ENCODE measurements at regions not wholly inside any gene's neighbourhood (a gene's known extent, or its start where the extent isn't known, plus 50 kb on each side); places are given as distances from the start of the nearest gene placed in this dataset.
"Not testable (repeated sequence)": the region's sequence is repeated elsewhere in the genome, so short reads cannot be mapped to it uniquely, and the experiment has no call there.

GRCh38 chr20:26154224-26154623 lies 457.6 kb upstream of the ZNF337 start:
- H3K79me2 ChIP-seq (ENCODE audit: insufficient read depth, low read length), result no peaks in the 10 kb centered on the region
- H3K4me1 ChIP-seq (ENCODE audit: insufficient read depth, low read length), result no peaks in the 10 kb centered on the region
- H2AFZ ChIP-seq (ENCODE audit: low read length), result no peak overlapping the region
- no peaks in the 10 kb centered on the region for H3K9me3 ChIP-seq (ENCODE audit: low read depth, low read length)
- no peak overlapping the region for H3K4me3 ChIP-seq (ENCODE audit: insufficient read depth, low read length)
- H3K4me2 ChIP-seq (ENCODE audit: insufficient read depth, low read length), result no peak overlapping the region
- no peaks in the 10 kb centered on the region for H3K36me3 ChIP-seq (ENCODE audit: insufficient read depth, low read length)
- H4K20me1 ChIP-seq (ENCODE audit: insufficient read depth, low read length), result no peaks in the 10 kb centered on the region
- H3K27ac ChIP-seq (ENCODE audit: low read depth, low read length), result no peak overlapping the region
- DNase-seq (ENCODE audit: insufficient read length, low spot score, missing footprints), result no peak
- H3K27me3 ChIP-seq (ENCODE audit: insufficient read depth, low read length), result no peaks in the 10 kb centered on the region
- TF ChIP-seq CTCF (IDR thresholded peaks at IDR 0.05; ENCODE audit: extremely low read depth, low read depth, low read length), result no peak

- Histone ChIP-seq H3K27me3 (ENCODE audit: insufficient read depth, low read length) (no peaks in the 10 kb centered on the region), H3K4me2 (ENCODE audit: insufficient read depth, low read length) (no peak overlapping the region), H3K79me2 (ENCODE audit: insufficient read depth, low read length) (no peaks in the 10 kb centered on the region)
Measured at GRCh38 chr20:26135325-26136110, 438.9 kb upstream of the ZNF337 start.

GRCh38 chr20:26134606-26135005 lies 438.0 kb upstream of the ZNF337 start:
- Histone ChIP-seq H3K4me3 (ENCODE audit: insufficient read depth, low read length) (no peak overlapping the region), H3K79me2 (ENCODE audit: insufficient read depth, low read length) (no peaks in the 10 kb centered on the region), H3K4me2 (ENCODE audit: insufficient read depth, low read length) (no peak overlapping the region), H3K4me1 (ENCODE audit: insufficient read depth, low read length) (no peaks in the 10 kb centered on the region), H3K36me3 (ENCODE audit: insufficient read depth, low read length) (no peaks in the 10 kb centered on the region), H3K9me3 (ENCODE audit: low read depth, low read length) (no peaks in the 10 kb centered on the region), H2AFZ (ENCODE audit: low read length) (no peak overlapping the region), H4K20me1 (ENCODE audit: insufficient read depth, low read length) (no peaks in the 10 kb centered on the region), H3K27ac (ENCODE audit: low read depth, low read length) (no peak overlapping the region), H3K27me3 (ENCODE audit: insufficient read depth, low read length) (no peaks in the 10 kb centered on the region)
- no peak for DNase-seq (ENCODE audit: insufficient read length, low spot score, missing footprints)
- no peak for TF ChIP-seq CTCF (IDR thresholded peaks at IDR 0.05; ENCODE audit: extremely low read depth, low read depth, low read length)

More at GRCh38 chr20:26135325-26136110, 438.9 kb upstream of the ZNF337 start:
- H4K20me1 ChIP-seq (ENCODE audit: insufficient read depth, low read length), result no peaks in the 10 kb centered on the region
- no peak overlapping the region for H2AFZ ChIP-seq (ENCODE audit: low read length)
- no peak overlapping the region for H3K27ac ChIP-seq (ENCODE audit: low read depth, low read length)
- no peaks in the 10 kb centered on the region for H3K4me1 ChIP-seq (ENCODE audit: insufficient read depth, low read length)
- DNase-seq (ENCODE audit: insufficient read length, low spot score, missing footprints), result no peak
- H3K4me3 ChIP-seq (ENCODE audit: insufficient read depth, low read length), result no peak overlapping the region
- no peaks in the 10 kb centered on the region for H3K9me3 ChIP-seq (ENCODE audit: low read depth, low read length)
- no peak for TF ChIP-seq CTCF (IDR thresholded peaks at IDR 0.05; ENCODE audit: extremely low read depth, low read depth, low read length)
- no peaks in the 10 kb centered on the region for H3K36me3 ChIP-seq (ENCODE audit: insufficient read depth, low read length)

GRCh38 chr20:26133794-26134193 lies 437.1 kb upstream of the ZNF337 start:
- H3K36me3 ChIP-seq (ENCODE audit: insufficient read depth, low read length); H3K79me2 ChIP-seq (ENCODE audit: insufficient read depth, low read length); H3K4me1 ChIP-seq (ENCODE audit: insufficient read depth, low read length); H3K27me3 ChIP-seq (ENCODE audit: insufficient read depth, low read length); H4K20me1 ChIP-seq (ENCODE audit: insufficient read depth, low read length); H2AFZ ChIP-seq (ENCODE audit: low read length); H3K27ac ChIP-seq (ENCODE audit: low read depth, low read length); H3K9me3 ChIP-seq (ENCODE audit: low read depth, low read length); DNase-seq (ENCODE audit: insufficient read length, low spot score, missing footprints); H3K4me2 ChIP-seq (ENCODE audit: insufficient read depth, low read length); H3K4me3 ChIP-seq (ENCODE audit: insufficient read depth, low read length): not testable (repeated sequence)

- not testable (repeated sequence) for H3K27me3 ChIP-seq (ENCODE audit: insufficient read depth, low read length); H3K27ac ChIP-seq (ENCODE audit: low read depth, low read length); H4K20me1 ChIP-seq (ENCODE audit: insufficient read depth, low read length); DNase-seq (ENCODE audit: insufficient read length, low spot score, missing footprints); H3K79me2 ChIP-seq (ENCODE audit: insufficient read depth, low read length); H3K9me3 ChIP-seq (ENCODE audit: low read depth, low read length); H3K36me3 ChIP-seq (ENCODE audit: insufficient read depth, low read length); H3K4me2 ChIP-seq (ENCODE audit: insufficient read depth, low read length); H3K4me1 ChIP-seq (ENCODE audit: insufficient read depth, low read length); H3K4me3 ChIP-seq (ENCODE audit: insufficient read depth, low read length); H2AFZ ChIP-seq (ENCODE audit: low read length)
Measured at GRCh38 chr20:26120920-26121319, 424.3 kb upstream of the ZNF337 start.

- H3K4me1 ChIP-seq (ENCODE audit: insufficient read depth, low read length); H3K79me2 ChIP-seq (ENCODE audit: insufficient read depth, low read length); H4K20me1 ChIP-seq (ENCODE audit: insufficient read depth, low read length); H3K36me3 ChIP-seq (ENCODE audit: insufficient read depth, low read length); H3K27me3 ChIP-seq (ENCODE audit: insufficient read depth, low read length); H3K9me3 ChIP-seq (ENCODE audit: low read depth, low read length); DNase-seq (ENCODE audit: insufficient read length, low spot score, missing footprints); H3K27ac ChIP-seq (ENCODE audit: low read depth, low read length); H2AFZ ChIP-seq (ENCODE audit: low read length); H3K4me3 ChIP-seq (ENCODE audit: insufficient read depth, low read length); H3K4me2 ChIP-seq (ENCODE audit: insufficient read depth, low read length): not testable (repeated sequence)
Measured at GRCh38 chr20:26094498-26094897, 397.8 kb upstream of the ZNF337 start.

GRCh38 chr20:26091921-26092320 lies 395.3 kb upstream of the ZNF337 start:
- not testable (repeated sequence) for H3K36me3 ChIP-seq (ENCODE audit: insufficient read depth, low read length); H3K4me3 ChIP-seq (ENCODE audit: insufficient read depth, low read length); DNase-seq (ENCODE audit: insufficient read length, low spot score, missing footprints); H3K9me3 ChIP-seq (ENCODE audit: low read depth, low read length); H3K27ac ChIP-seq (ENCODE audit: low read depth, low read length); H3K79me2 ChIP-seq (ENCODE audit: insufficient read depth, low read length); H4K20me1 ChIP-seq (ENCODE audit: insufficient read depth, low read length); H3K4me1 ChIP-seq (ENCODE audit: insufficient read depth, low read length); H3K27me3 ChIP-seq (ENCODE audit: insufficient read depth, low read length); H2AFZ ChIP-seq (ENCODE audit: low read length); H3K4me2 ChIP-seq (ENCODE audit: insufficient read depth, low read length)

All from osteoblast (primary cell).